ENCODE measurements at regions not wholly inside any gene's neighbourhood (a gene's known extent, or its start where the extent isn't known, plus 50 kb on each side); places are given as distances from the start of the nearest gene placed in this dataset.

DNA sequence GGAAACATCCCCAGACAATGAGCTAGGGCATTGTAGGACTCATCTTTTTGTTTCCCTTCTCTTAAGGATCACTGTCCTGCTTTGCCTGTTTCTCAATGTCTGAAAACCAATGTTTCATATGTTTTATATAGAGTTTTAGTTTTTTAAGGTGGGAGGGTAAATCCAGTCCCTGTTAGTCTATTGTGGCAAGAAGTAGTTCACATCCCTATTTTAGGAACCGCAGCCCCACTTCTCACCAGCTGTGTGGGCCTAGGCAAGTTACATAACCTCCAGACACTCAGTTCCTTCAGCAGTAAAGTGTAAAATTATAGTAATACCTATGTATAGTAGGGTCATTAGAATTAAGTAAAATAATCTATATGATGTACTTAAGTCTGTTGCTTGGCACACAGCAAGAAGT lies 105.8 kb upstream of the WLS start:
- peak in 2 of 10 donors; percentile 26 to 69 for DNase-seq
- intact Hi-C loops (cut with DNase I) = no loop called here

DNA sequence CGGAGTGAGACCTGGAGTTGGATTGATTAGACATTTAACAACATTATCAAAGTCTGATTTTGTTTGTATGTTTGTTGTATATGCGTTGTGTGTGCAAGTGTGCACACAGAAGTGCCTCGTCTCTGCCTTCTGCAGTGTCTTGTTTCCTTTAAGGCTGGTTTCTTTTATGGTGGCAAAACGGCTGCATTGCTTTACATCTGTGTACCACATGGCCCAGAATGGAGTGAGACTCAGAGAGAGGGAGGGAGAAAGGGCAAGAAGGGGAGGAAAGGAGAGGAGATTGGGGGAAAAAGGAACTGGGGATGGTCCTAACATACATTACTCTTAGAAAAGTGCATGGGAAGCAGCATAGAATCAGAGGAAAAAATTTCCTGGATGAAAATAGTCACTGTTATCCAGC lies 99.7 kb upstream of the WLS start:
- intact Hi-C loops (cut with DNase I) = no loop called here
- DNase-seq = no peak

DNA sequence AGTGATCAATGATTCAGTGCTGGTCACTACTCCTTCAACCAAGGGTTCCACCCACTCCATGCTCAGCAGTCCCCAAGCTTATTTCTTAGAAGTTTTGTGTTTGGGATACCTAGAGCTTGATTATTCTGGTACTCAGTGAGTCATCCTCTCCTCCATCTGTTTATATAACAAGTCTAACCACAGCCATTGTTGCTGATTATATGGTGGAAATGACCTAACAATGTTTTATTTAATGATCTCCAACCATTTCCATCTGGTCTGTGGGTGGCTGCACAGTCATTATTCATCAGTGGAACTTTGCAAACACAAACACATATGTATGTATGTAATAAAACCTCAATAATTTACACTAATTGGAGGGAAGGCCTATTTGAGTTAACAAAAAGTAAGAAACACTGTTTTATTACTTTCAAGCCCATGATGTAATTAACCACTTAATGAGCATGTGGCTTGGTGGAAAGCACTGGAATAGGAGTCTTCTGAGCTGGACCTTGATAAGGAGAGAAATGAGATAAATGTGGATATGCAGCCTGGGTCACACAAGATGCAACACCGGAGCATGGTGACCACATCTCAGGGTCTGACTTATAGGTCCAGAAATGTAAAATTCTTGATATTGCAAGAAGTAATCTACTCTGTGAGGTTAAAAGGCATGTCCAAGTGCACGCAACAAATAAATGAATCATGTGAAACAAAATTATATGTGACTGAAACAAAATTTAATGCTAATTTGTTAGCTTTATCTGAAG lies 99.0 kb upstream of the WLS start:
- DNase-seq = no peak
- intact Hi-C loops (cut with DNase I) = no loop called here

DNA sequence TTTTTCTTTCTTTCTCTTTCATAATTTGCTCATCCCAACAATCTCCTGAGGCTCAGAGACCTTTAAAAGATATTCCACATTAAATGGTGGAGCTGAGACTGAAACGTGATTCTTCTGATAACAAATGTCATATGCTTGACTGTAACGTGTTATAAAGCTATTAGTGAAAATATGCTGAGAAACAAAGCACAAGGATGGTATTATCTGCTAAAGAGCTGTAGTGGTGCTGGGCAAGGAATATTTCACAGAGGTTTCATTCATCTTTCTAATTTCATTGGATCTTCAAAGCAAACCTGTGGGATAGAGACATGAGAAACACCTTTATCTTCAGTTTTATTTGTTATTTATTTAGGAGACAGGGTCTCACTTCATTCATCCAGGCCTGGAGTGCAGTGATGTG lies 98.1 kb upstream of the WLS start:
- no peak for DNase-seq
- intact Hi-C loops (cut with DNase I) = no loop called here

DNA sequence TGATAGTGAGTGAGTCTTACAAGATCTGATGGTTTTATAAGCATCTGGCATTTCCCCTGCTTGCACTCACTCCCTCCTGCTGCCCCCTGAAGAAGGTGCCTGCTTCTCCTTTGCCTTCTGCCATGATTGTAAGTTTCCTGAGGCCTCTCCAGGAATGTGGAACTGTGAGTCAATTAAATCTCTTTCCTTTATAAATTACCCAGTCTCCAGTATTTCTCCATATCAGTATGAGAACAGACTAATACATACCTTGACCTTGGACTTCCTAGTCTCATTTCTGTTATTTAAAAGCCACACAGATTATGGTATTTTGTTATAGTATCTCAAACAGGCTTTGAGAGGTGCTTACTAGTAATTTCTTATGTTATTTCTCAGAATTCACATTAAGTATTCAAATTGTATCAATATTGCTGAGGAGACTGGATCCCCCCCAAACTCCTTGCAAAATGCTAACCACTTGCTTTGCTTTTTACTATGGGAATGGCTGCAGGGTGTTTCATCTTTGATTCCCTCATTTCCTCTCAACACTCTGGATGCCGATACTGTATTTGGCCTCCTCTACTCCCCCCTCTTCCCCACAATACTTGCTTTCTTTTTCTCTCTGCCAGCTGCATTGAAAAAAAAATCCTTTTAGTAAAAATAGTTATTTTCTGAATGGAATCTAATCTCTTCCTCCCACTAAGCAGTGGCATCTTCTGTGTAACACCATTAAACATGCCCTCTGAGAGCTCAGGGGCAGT lies 96.9 kb upstream of the WLS start:
- DNase-seq = no peak
- intact Hi-C loops (cut with DNase I) = no loop called here

DNA sequence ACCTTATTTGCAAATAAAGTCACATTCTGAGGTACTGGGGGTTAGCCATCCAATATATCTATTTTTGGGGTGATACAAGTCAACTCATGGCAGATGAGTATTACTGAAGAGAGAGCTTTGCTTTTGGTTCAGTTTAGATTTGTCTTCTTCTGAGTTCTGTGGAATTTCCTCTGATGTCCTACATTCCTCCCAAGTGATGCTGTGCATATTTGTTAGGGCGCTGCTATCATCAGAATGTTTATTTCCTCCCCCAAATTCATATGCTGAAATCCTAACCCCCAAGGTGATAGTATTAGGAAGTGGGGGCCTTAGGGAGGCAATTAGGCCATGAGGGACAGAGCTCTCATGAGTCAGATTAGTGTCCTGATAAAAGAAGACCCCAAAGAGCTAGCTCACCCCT lies 96.2 kb upstream of the WLS start:
- intact Hi-C loops (cut with DNase I) = no loop called here
- no peak for DNase-seq

DNA sequence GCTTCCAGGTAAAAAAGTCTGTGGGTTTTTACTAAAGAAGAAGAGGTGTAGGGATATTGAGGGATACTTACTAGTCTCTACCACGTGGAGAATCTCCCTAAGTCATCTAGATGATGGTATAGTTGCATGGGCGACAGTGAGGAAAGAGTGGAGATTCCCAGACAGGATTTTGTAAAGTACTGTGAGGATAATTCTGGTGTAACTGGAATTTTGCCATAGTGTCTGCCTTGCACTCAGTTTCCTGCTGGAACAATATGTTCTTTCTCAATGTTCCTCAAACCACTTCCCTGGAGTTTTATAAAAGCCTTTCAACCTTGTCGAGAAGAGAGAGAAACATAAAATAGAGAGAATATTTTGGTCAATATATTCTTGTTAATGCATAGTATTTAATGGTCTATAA lies 95.1 kb upstream of the WLS start:
- intact Hi-C loops (cut with DNase I) = no loop called here
- no peak for DNase-seq

DNA sequence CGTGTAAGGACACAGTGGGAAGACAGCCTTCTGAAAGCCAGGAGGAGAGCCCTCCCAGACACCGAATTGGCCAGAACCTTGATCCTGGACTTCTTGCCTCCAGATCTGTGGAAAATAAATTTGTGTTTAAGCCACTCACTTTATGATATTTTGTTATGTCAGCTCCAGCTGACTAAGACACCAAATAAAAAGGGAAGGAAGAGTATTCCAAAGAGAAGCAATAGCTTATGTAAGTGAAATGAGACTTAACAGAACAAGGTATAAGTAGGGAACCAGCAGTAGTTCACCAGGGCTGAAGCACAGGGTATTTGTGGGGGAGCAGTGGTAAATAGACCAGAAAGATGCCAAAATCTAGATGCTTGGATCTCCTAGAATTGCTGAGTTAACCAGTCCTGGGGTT lies 94.2 kb upstream of the WLS start:
- no peak for DNase-seq
- intact Hi-C loops (cut with DNase I) = no loop called here

DNA sequence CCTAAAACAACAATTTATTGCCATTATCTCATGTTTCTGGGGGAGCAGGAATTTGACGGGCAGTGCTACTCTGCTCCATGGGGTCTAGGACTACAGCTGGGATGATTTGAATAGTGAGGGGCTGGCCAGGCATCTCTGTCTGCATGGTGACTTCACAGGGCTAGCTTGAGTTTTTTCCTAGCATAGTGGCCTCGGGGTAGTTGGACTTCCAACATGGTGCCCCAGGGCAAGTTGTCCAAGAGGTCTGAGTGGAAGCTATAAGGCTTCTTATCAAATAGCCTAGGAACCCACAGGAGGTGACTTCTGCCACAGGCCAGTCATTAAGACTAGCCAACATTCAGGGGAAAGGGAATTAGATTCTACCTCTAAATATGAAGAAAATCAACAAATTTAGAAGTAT lies 92.0 kb upstream of the WLS start:
- intact Hi-C loops (cut with DNase I) = no loop called here
- no peak for DNase-seq

DNA sequence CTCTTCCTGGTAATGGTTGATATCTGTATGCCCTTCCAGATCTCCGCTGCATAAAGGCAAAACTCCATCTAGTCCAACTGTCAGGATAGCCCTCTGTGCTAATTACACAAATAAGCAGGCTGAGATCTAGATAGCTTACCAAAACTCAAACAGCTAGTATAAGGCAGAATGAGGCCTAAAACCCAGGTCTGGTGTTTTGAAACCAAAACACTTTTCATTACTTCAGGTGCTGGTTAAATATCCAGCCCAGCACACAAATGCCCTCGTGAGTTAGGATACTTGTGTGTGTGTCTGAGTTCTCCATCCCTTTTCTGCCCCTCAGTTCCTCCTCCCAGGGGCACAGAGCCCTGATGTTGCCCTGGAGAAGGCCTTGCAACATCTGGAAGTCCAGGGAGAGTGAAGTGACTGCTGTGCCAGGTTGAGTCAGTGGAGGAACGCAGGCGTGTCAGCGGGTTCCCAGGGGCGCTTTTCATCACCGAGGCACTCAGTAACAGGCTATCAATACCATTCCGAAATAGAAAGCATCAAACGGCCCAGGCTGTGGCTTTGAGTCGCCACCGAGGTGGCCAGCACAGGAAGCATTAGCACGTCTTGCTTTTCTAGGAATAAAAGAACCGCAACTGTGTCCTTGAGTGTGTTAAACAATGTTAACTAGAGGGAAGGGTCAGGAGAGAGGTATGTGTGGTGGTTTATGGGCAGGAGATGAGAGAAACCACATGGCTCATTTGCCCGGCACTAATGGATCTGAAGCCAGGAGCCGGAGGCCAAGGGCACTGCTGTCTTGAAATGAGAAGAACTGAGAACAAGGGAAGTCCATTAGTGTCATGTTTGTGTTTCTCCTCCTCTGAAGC lies 90.7 kb upstream of the WLS start:
- no peak for DNase-seq
- intact Hi-C loops (cut with DNase I) = no loop called here

DNA sequence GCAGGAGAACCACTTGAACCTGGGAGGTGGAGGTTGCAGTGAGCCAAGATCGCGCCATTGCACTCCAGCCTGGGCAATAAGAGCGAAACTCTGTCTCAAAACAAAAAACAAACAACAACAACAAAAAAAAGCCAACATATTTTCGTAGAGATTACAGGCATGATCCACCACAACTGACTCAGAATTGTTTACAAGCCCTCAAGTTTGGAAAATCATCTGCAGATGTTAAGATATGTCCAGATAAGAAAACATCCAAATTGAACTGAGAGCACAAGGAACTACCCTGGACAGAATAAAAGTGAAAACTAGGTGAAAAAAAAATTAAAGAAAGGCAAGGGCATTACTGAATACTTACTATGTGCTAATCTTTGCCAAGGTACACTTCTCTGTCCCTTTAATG lies 89.8 kb upstream of the WLS start:
- intact Hi-C loops (cut with DNase I) = no loop called here

DNA sequence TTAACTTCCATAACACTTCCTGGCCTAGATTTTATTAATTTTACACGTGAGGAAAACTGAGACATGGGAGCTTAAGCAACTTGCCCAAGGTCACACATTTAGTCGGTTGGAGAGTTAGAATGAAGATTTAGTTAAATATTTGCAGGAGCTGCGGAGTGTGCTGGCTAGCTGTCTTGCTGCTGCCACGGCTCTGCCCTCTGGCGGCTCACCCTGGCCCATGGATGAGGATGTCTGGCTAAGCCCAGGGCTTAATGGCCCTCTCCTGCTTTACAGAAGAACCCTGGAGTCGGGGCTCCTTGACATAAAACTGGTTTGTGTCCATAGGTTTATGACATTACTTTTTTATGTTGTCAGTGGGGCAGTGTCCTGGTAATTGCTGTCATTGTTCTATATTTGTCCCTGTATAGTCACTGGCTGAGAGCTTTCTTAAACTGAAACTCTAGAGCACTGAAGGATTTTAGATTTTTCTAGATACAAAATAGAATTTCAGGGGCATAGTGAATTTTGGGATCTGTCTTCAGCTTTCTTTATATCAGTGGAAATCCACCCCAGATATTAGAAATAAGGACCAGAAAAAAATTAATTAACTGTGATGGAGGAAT lies 88.9 kb upstream of the WLS start:
- intact Hi-C loops (cut with DNase I) = no loop called here
- peak in 9 of 10 donors; percentile 41 to 90 (median 54) for DNase-seq

More for the DNA sequence above, 89.8 kb upstream of the WLS start:
- DNase-seq = no peak

DNA sequence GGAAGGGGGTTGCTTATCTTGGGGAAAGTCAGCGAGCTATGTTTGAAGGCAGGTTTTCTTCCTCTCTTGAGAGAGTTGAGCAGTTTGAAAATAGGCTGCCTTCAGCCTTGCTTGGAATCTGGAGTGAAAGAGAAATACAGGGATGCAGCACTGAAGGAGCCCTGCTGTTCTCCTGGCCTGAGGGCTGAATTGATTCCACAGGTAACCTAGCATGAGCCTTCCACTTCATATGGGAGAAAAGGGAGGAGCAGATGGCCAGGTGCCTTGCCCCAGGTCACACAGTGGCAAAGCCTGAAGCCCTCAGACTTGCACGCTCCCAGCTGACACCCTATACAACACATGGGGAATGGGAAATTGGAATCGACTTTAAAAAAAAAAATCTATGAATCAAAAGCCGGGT lies 88.0 kb upstream of the WLS start:
- DNase-seq = no peak
- intact Hi-C loops (cut with DNase I) = no loop called here

DNA sequence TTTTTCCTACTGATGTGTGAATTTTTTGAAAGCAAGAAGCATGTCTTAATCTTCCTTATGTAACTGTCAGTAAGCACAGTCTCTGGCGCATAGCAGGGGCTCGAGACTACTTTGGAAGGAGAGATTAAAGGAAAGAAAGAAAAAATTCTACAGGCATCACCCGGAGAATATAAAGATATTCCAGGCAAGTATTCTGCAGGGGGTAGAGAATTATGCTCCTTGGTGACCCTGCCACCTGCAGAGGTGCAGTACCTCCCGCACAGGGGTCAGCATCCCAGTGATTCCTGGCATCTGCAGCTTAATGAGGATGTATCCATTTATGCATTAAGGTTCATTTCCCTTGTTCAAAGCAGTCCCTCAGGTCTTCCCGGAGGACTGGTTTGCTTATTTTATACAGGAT lies 87.6 kb upstream of the WLS start:
- DNase-seq = no peak

DNA sequence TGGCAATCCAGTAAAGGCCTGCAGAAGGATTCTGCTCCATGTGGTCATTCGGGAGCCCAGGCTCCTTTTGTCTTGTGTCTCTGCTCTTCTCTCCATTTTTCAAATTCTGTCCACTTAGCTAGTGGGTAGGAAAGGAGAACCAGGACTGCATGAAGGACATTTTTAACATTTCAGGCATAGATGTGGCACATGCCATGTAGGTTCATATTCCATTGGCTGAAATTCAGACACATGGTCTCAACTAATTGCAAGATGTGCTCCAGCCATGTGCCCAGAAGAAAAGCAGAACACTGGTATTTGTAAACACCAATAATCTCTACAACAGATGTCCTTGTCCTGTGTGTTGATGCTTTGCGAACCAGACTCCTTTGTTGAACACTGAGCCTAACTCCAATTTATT lies 85.2 kb upstream of the WLS start:
- intact Hi-C loops (cut with DNase I) = no loop called here

More for the DNA sequence above, 87.6 kb upstream of the WLS start:
- intact Hi-C loops (cut with DNase I) = no loop called here

DNA sequence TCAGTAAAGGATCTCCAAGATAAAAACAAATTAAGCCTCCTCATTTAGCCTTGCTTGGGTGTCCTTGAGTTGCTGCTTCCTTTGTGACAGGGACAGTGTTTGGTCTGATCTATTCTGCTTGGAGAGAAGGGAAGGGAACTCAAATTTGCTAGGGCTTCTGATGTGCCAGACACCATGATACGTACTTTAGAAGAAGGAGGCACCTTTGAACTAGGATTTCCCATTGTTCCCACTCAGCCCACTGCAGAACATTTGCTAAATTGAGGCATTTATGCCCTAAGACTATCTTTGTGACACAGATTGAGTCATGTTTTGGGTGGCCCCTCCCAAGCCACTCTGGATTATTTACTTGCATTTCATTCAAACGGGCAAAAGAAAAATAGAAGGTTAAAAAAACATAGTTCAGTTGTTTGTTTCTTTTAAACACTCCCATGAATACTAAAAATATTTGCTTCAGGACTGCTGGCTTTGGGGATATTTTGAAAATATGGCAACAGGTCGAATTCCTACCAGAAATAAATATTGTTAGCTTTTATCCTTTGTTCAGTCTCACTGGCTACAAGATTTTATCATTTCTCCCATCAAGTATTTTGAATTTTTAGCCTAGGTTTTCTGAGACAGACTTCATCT lies 81.9 kb upstream of the WLS start:
- intact Hi-C loops (cut with DNase I) = no loop called here
- no peak for DNase-seq

More for the DNA sequence above, 85.2 kb upstream of the WLS start:
- no peak for DNase-seq

DNA sequence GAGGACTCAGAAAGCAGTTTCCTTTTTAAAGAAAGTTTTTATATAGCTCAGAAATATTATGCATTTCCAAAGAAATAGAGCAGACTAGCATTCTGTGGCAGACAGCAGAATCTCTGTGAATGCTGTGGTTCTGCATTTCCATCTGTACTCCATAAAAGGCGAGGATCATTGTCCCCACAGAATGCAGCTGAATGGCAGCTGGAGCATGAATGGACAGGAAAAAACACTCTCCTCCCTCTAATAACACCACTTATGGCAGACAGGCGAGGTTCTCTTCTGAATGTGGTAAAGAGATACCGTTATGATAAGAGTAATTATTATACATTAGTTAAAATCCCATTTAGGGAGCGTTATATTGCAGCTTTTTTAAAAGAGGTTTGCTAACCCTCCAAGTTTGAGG lies 81.4 kb upstream of the WLS start:
- intact Hi-C loops (cut with DNase I) = no loop called here
- no peak for DNase-seq

DNA sequence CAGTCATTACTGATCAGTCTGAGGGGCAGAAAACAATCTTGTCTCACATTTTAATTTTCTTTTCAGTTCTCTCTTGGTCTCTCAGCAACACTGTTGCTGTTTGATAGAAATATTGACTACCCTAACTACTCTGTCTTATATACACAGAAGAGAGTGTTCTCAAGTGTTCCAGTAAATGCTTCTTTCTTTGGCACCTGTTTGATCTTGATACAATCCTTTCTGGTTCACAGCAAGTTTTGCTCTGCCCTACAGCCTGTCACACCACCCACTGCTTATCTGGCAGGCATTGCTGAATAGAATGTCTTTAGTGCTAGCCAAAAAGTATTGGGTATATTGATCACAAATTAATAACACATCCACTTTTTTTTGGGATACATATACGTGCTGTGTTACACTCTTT lies 75.7 kb upstream of the WLS start:
- intact Hi-C loops (cut with DNase I) = no loop called here
- no peak for DNase-seq

DNA sequence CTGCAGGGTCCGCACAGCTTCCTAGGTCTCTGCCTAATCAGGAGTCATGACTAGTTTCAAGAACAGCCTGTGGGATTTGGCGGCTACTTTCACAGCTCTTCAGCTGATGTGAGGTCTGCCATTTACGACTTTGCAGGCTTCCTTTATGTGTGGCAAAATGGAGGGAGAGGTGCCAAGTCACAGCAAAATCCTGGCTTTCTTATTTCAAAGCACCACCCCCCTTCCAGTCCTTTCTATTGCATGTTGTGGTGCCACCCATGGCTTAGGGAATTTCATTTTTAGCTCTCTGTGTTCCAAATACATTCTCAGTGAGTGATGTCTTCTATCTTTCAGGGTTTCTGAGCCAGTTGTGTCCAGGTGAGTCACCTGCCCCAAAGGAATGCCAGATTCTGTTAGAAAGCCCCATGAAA lies 75.1 kb upstream of the WLS start:
- intact Hi-C loops (cut with DNase I) = no loop called here
- no peak for DNase-seq

DNA sequence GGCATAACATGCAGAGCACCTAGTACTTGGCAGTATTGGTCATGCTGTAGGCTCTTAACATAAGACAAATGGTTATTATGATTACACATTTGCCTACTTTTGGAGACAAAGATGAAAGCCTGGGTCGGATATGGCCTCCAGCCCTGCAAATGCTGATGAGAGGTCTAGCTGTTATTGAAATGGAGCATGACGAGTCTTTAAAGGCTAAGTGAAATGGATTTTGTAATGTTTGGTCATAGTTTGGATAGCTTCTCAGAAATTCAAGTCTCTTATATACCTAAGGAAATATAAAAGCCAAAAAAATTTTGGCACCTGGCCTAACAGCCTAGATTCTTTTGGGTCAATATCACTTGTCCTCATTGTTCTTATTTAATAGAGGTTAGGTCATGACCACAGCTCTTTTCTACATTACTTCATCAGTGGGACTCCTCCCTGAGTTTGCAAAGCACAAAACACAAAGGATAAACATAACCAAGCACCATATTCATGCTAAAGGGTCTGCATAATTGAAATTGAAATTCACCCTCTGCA lies 69.2 kb upstream of the WLS start:
- no peak for DNase-seq
- intact Hi-C loops (cut with DNase I) = no loop called here

Data from posterior cingulate gyrus (tissue), 11 donors.